MM.1S (cell line): ENCODE measurements at regions not wholly inside any gene's neighbourhood (a gene's known extent, or its start where the extent isn't known, plus 50 kb on each side); places are given as distances from the start of the nearest gene placed in this dataset.

Experiments used
- EZH2phosphoT487 ChIP-seq: fragments of 300-600 bp; sonication (generic); IDR thresholded peaks from 2 replicates; pipeline ENCODE4 v1.6.1; 2018; ENCODE audit warnings: antibody characterized with exemption, low read length
- TF ChIP-seq, protein P1 (sequence below): fragments of 300-600 bp; sonication (generic); IDR thresholded peaks from 2 replicates; pipeline ENCODE4 v1.5.1; 2016; ENCODE audit warnings: antibody characterized with exemption, low read length, mixed read lengths

- TF ChIP-seq, protein P1, sequence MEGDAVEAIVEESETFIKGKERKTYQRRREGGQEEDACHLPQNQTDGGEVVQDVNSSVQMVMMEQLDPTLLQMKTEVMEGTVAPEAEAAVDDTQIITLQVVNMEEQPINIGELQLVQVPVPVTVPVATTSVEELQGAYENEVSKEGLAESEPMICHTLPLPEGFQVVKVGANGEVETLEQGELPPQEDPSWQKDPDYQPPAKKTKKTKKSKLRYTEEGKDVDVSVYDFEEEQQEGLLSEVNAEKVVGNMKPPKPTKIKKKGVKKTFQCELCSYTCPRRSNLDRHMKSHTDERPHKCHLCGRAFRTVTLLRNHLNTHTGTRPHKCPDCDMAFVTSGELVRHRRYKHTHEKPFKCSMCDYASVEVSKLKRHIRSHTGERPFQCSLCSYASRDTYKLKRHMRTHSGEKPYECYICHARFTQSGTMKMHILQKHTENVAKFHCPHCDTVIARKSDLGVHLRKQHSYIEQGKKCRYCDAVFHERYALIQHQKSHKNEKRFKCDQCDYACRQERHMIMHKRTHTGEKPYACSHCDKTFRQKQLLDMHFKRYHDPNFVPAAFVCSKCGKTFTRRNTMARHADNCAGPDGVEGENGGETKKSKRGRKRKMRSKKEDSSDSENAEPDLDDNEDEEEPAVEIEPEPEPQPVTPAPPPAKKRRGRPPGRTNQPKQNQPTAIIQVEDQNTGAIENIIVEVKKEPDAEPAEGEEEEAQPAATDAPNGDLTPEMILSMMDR = no peak
- TF ChIP-seq EZH2phosphoT487 = no peak
These were observed 79.4 kb downstream of the LUZP4 start for GRCh38 chrX:115368876-115369275.
